SK-N-SH (cell line): ENCODE measurements at regions not wholly inside any gene's neighbourhood (a gene's known extent, or its start where the extent isn't known, plus 50 kb on each side); places are given as distances from the start of the nearest gene placed in this dataset.

Source experiments
- CTCF ChIA-PET: fragments of 300-600, 350-600 bp; formaldehyde crosslinking; extraction: SDS; loops from one replicate; lab custom pipeline; 2021; lab: Yijun Ruan, JAX
- POLR2A ChIA-PET: fragments of 350-600 bp; sonication (Branson Sonifier 250); formaldehyde crosslinking; extraction: SDS; loops from one replicate; lab custom pipeline; 2020; ENCODE audit warnings: antibody characterized with exemption, inconsistent platforms; lab: Yijun Ruan, JAX
- DNase-seq: peaks from one replicate; pipeline ENCODE4 v3.0.0; 2012
- H2AFZ ChIP-seq: fragments of 200-600 bp; sonication (generic); 2 replicates; pipeline ENCODE4 v1.8.1; 2016; ENCODE audit warnings: antibody characterized with exemption, mild to moderate bottlenecking, low read depth
- H3F3A ChIP-seq: fragments of 200-600 bp; sonication (generic); replicated peaks from 2 replicates; pipeline ENCODE3; 2016; ENCODE audit warnings: antibody characterized with exemption, mild to moderate bottlenecking; ENCODE audit not compliant: insufficient read depth
- H3K27ac ChIP-seq, 2 experiments: fragments of 200-500 bp in 1 of 2; fragments of 200-600 bp in 1 of 2; sonication (Bioruptor generic) in 1 of 2; sonication (generic), shearing (Covaris generic) in 1 of 2; 2 replicates each; pipeline versions ENCODE4 v1.5.1 to v1.6.1; 2014 to 2016; ENCODE audit warnings: low read depth in 2 of 2, inconsistent platforms in 1 of 2, low read length in 1 of 2, mild to moderate bottlenecking in 1 of 2, mixed read lengths in 1 of 2
- H3K27me3 ChIP-seq: fragments of 200-600 bp; sonication (generic), shearing (Covaris generic); 2 replicates; pipeline ENCODE4 v1.6.1; 2016; ENCODE audit warnings: mixed run types; ENCODE audit not compliant: insufficient read depth
- H3K36me3 ChIP-seq, 2 experiments: fragments of 200-500 bp in 1 of 2; fragments of 200-600 bp in 1 of 2; sonication (Bioruptor generic) in 1 of 2; sonication (generic) in 1 of 2; replicated peaks in 1 of 2; 2 replicates each; pipeline versions ENCODE3 to v1.5.1; 2014 to 2016; ENCODE audit warnings: low read length in 1 of 2, mild to moderate bottlenecking in 1 of 2; ENCODE audit not compliant: insufficient read depth in 2 of 2, control insufficient read depth in 1 of 2
- H3K4me1 ChIP-seq, 2 experiments: fragments of 200-500 bp in 1 of 2; fragments of 200-600 bp in 1 of 2; sonication (Bioruptor generic) in 1 of 2; sonication (generic), shearing (Covaris generic) in 1 of 2; 2 replicates each; pipeline versions ENCODE4 v1.5.1 to v1.6.1; 2014 to 2016; ENCODE audit warnings: low read depth in 1 of 2, low read length in 1 of 2, mixed run types in 1 of 2; ENCODE audit not compliant: insufficient read depth in 2 of 2, control insufficient read depth in 1 of 2
- H3K4me2 ChIP-seq: fragments of 200-600 bp; sonication (generic), shearing (Covaris generic); 2 replicates; pipeline ENCODE4 v1.6.1; 2017; ENCODE audit warnings: mixed run types
- H3K4me3 ChIP-seq, 2 experiments: fragments of 200-500 bp in 1 of 2; fragments of 200-600 bp in 1 of 2; sonication (Bioruptor generic) in 1 of 2; sonication (generic), shearing (Covaris generic) in 1 of 2; 2 replicates each; pipeline versions ENCODE4 v1.5.1 to v1.8.1; 2014 to 2016; ENCODE audit warnings: low read depth in 2 of 2, inconsistent platforms in 1 of 2, low read length in 1 of 2, mild to moderate bottlenecking in 1 of 2, mixed read lengths in 1 of 2, moderate library complexity in 1 of 2
- H3K79me2 ChIP-seq: fragments of 200-600 bp; sonication (generic); 2 replicates; pipeline ENCODE4 v1.8.1; 2017; ENCODE audit warnings: mild to moderate bottlenecking; ENCODE audit not compliant: insufficient read depth
- H3K9ac ChIP-seq: fragments of 200-600 bp; sonication (generic); 2 replicates; pipeline ENCODE4 v1.6.1; 2017; ENCODE audit warnings: mixed run types
- H3K9me2 ChIP-seq: fragments of 200-600 bp; sonication (generic); 2 replicates; pipeline ENCODE4 v1.6.1; 2017; ENCODE audit warnings: mixed run types
- H3K9me3 ChIP-seq: fragments of 200-600 bp; sonication (generic); 2 replicates; pipeline ENCODE4 v1.6.1; 2017; ENCODE audit warnings: mixed run types, mild to moderate bottlenecking, moderate library complexity
- H4K20me1 ChIP-seq: fragments of 200-600 bp; sonication (generic); 2 replicates; pipeline ENCODE4 v1.6.1; 2017; ENCODE audit warnings: mild to moderate bottlenecking, mixed run types; ENCODE audit not compliant: insufficient read depth
- CHD2 ChIP-seq: fragments of 150-350 bp; IDR thresholded peaks from 2 replicates; pipeline ENCODE4 v1.6.1; 2018; ENCODE audit warnings: low read length; ENCODE audit not compliant: partially characterized antibody
- JUND ChIP-seq: IDR thresholded peaks from 2 replicates; pipeline ENCODE4 v1.4.0; 2012
- MXI1 ChIP-seq: IDR thresholded peaks from 2 replicates; pipeline ENCODE4 v1.6.1; 2012; ENCODE audit warnings: mild to moderate bottlenecking, low read depth, low read length, improper control_type of control experiment
- NRF1 ChIP-seq: IDR thresholded peaks from 2 replicates; pipeline ENCODE4 v1.6.1; 2012; ENCODE audit warnings: low read depth, mild to moderate bottlenecking, low read length
- RCOR1 ChIP-seq: fragments of 150-350 bp; IDR thresholded peaks from 2 replicates; pipeline ENCODE4 v1.6.1; 2017; ENCODE audit warnings: antibody characterized with exemption, low read length
- SIN3A ChIP-seq: IDR thresholded peaks from 2 replicates; pipeline ENCODE4 v1.6.1; 2012; ENCODE audit warnings: low read depth, mild to moderate bottlenecking, low read length, moderate library complexity, borderline replicate concordance
- SMC3 ChIP-seq: IDR thresholded peaks from 2 replicates; pipeline ENCODE4 v1.6.1; 2012; ENCODE audit warnings: low read depth, low read length, improper control_type of control experiment
- YY1 ChIP-seq: IDR thresholded peaks from 2 replicates; pipeline ENCODE4 v1.4.0; 2012; ENCODE audit warnings: low read depth, mild to moderate bottlenecking
- WGBS: methylation state at CpG from one replicate; pipeline ENCODE4 v1.1.6; 2017; ENCODE audit warnings: low lambda C conversion rate; 5-methylcytosine and 5-hydroxymethylcytosine counted together
- TF ChIP-seq, protein P1 (sequence below): IDR thresholded peaks from 2 replicates; pipeline ENCODE4; 2012
- TF ChIP-seq, protein P2 (sequence below): IDR thresholded peaks from 2 replicates; pipeline ENCODE4 v1.4.0; 2012; ENCODE audit warnings: low read depth
- TF ChIP-seq, protein P3 (sequence below): fragments of 150-350 bp; IDR thresholded peaks from 2 replicates; pipeline ENCODE4 v1.6.1; 2016; ENCODE audit warnings: mild to moderate bottlenecking, low read depth, low read length
- TF ChIP-seq, protein P4 (sequence below): fragments of 200-600 bp; sonication (generic); IDR thresholded peaks from 2 replicates; pipeline ENCODE4 v1.6.1; 2017; ENCODE audit warnings: antibody characterized with exemption, mild to moderate bottlenecking, moderate library complexity
- TF ChIP-seq, protein P5 (sequence below): IDR thresholded peaks from 2 replicates; pipeline ENCODE4 v1.4.0; 2012; ENCODE audit warnings: low read depth, borderline replicate concordance
- TF ChIP-seq, protein P6 (sequence below): fragments of 150-350 bp; IDR thresholded peaks from 2 replicates; pipeline ENCODE4 v1.6.1; 2017; ENCODE audit warnings: antibody characterized with exemption, low read length, low read depth, borderline replicate concordance

DNA sequence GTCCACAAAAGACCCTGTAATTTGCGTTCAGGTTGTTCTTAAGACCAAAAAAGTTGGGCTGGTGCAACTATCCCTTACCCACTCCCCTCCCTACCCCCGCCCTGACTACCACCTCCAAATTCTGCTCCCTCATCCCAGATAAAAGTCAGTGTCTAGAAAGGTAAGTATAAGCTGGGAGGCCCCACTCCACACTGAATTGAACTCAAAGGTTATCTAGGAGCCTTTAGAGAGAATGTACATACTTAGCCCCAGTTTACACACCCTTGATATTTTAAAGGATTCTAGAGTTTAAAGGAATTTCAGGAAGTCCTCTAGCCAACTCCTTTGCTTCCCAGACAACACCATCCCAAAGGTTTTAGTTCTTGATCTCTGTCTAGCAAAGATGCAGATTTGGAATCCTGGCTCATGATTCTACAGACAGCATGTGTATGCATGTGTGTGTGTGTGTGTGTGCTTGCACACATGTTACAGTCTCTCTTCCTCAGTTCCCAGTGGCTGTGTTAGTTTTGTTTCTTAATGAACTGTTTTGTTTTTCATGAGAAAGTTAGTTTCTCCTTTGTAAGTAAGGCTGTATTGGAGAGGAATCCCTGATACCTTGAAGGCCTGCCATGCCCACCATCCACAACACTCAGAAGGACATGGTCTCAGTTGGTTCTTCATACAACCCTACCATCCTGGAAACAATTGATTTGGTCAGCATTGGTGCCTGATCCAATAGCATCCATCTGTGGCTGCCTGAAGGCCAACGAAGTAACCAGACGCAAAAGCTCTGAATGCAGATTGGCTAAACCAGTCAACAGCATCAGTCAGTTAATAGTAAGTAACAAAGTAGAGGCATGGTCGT lies 281.3 kb downstream of the SOX9 start:
- ChIA-PET CTCF (interaction anchor here (1.2 to 1.3 kb wide), 2 partner anchors 13 to 18 kb away, joined by 3 to 5 read pairs; no protein-coding TSS in a partner anchor), POLR2A (no interaction called here)
- H3K4me3 ChIP-seq: no peak overlapping the region

More for the DNA sequence above, 281.3 kb downstream of the SOX9 start:
- H2AFZ ChIP-seq: no peak overlapping the region
- H3K79me2 ChIP-seq: peaks cover 13% of the 10 kb centered on the region; the same call in 1 of the 2 replicates
- H3K9ac ChIP-seq: no peak overlapping the region
- peaks cover 11% of the 10 kb centered on the region for H3F3A ChIP-seq
- DNase-seq: no peak
- WGBS: 93% methylated on average over 5 of the region's 5 CpGs
- peaks cover 7 to 49% of the 10 kb centered on the region in 2 experiments for H3K4me1 ChIP-seq
- H3K27me3 ChIP-seq: no peaks in the 10 kb centered on the region
- no peaks in the 10 kb centered on the region for H4K20me1 ChIP-seq
- no peak overlapping the region for H3K27ac ChIP-seq
- no peaks in the 10 kb centered on the region for H3K9me3 ChIP-seq
- H3K36me3 ChIP-seq: no peaks in the 10 kb centered on the region
- H3K4me2 ChIP-seq: no peak overlapping the region
- no peaks in the 10 kb centered on the region for H3K9me2 ChIP-seq
- TF ChIP-seq, protein P1, sequence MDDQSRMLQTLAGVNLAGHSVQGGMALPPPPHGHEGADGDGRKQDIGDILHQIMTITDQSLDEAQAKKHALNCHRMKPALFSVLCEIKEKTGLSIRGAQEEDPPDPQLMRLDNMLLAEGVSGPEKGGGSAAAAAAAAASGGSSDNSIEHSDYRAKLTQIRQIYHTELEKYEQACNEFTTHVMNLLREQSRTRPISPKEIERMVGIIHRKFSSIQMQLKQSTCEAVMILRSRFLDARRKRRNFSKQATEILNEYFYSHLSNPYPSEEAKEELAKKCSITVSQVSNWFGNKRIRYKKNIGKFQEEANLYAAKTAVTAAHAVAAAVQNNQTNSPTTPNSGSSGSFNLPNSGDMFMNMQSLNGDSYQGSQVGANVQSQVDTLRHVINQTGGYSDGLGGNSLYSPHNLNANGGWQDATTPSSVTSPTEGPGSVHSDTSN: no peak
- no peak for TF ChIP-seq SIN3A
- TF ChIP-seq, protein P2, sequence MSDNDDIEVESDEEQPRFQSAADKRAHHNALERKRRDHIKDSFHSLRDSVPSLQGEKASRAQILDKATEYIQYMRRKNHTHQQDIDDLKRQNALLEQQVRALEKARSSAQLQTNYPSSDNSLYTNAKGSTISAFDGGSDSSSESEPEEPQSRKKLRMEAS: no peak
- TF ChIP-seq, protein P3, sequence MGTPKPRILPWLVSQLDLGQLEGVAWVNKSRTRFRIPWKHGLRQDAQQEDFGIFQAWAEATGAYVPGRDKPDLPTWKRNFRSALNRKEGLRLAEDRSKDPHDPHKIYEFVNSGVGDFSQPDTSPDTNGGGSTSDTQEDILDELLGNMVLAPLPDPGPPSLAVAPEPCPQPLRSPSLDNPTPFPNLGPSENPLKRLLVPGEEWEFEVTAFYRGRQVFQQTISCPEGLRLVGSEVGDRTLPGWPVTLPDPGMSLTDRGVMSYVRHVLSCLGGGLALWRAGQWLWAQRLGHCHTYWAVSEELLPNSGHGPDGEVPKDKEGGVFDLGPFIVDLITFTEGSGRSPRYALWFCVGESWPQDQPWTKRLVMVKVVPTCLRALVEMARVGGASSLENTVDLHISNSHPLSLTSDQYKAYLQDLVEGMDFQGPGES: no peak
- TF ChIP-seq, protein P4, sequence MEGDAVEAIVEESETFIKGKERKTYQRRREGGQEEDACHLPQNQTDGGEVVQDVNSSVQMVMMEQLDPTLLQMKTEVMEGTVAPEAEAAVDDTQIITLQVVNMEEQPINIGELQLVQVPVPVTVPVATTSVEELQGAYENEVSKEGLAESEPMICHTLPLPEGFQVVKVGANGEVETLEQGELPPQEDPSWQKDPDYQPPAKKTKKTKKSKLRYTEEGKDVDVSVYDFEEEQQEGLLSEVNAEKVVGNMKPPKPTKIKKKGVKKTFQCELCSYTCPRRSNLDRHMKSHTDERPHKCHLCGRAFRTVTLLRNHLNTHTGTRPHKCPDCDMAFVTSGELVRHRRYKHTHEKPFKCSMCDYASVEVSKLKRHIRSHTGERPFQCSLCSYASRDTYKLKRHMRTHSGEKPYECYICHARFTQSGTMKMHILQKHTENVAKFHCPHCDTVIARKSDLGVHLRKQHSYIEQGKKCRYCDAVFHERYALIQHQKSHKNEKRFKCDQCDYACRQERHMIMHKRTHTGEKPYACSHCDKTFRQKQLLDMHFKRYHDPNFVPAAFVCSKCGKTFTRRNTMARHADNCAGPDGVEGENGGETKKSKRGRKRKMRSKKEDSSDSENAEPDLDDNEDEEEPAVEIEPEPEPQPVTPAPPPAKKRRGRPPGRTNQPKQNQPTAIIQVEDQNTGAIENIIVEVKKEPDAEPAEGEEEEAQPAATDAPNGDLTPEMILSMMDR: no peak
- no peak for TF ChIP-seq NRF1
- TF ChIP-seq, protein P5, sequence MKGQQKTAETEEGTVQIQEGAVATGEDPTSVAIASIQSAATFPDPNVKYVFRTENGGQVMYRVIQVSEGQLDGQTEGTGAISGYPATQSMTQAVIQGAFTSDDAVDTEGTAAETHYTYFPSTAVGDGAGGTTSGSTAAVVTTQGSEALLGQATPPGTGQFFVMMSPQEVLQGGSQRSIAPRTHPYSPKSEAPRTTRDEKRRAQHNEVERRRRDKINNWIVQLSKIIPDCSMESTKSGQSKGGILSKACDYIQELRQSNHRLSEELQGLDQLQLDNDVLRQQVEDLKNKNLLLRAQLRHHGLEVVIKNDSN: no peak
- no peak for TF ChIP-seq YY1
- no peak for TF ChIP-seq CHD2
- no peak for TF ChIP-seq RCOR1
- no peak for TF ChIP-seq JUND
- no peak for TF ChIP-seq SMC3
- TF ChIP-seq, protein P6, sequence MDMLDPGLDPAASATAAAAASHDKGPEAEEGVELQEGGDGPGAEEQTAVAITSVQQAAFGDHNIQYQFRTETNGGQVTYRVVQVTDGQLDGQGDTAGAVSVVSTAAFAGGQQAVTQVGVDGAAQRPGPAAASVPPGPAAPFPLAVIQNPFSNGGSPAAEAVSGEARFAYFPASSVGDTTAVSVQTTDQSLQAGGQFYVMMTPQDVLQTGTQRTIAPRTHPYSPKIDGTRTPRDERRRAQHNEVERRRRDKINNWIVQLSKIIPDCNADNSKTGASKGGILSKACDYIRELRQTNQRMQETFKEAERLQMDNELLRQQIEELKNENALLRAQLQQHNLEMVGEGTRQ: no peak
- no peak for TF ChIP-seq MXI1
